Thyroid gland (tissue), 4 donors: ENCODE measurements at regions not wholly inside any gene's neighbourhood (a gene's known extent, or its start where the extent isn't known, plus 50 kb on each side); places are given as distances from the start of the nearest gene placed in this dataset.

Experiments
- DNase-seq, 2 donors: peaks; one replicate each; pipeline ENCODE4 v3.0.0-alpha.2; 2019
- H3K27ac ChIP-seq, 3 donors: fragments of 200-600 bp; sonication (generic); 1 replicate in 2 of 3; 2 replicates in 1 of 3; pipeline ENCODE4 v1.5.1; 2016 to 2019; ENCODE audit warnings: mild to moderate bottlenecking in 1 of 3, moderate library complexity in 1 of 3
- H3K27me3 ChIP-seq: fragments of 200-600 bp; sonication (generic); one replicate; pipeline ENCODE4 v1.5.1; 2019
- H3K36me3 ChIP-seq, 2 donors: fragments of 200-600 bp; sonication (generic); one replicate each; pipeline ENCODE4 v1.5.1; 2016 to 2019
- H3K4me1 ChIP-seq, 2 donors: fragments of 200-600 bp; sonication (generic); one replicate each; pipeline ENCODE4 v1.5.1; 2017 to 2019
- H3K4me3 ChIP-seq, 3 donors: fragments of 200-600 bp; sonication (generic); replicated peaks in 1 of 3; 1 replicate in 2 of 3; 2 replicates in 1 of 3; pipeline ENCODE4 v1.5.1; 2016; ENCODE audit warnings: mild to moderate bottlenecking in 1 of 3
- H3K9me3 ChIP-seq: fragments of 200-600 bp; sonication (generic); one replicate; pipeline ENCODE4 v1.5.1; 2017
- POLR2A ChIP-seq, 2 donors: fragments of 450-650 bp; IDR thresholded peaks; one replicate each; pipeline ENCODE4 v1.6.1; 2017; ENCODE audit warnings: antibody characterized with exemption in 2 of 2, mild to moderate bottlenecking in 2 of 2, moderate library complexity in 1 of 2
- WGBS, 2 donors: methylation state at CpG; one replicate each; pipeline ENCODE4 v1.1.5; 2017; 5-methylcytosine and 5-hydroxymethylcytosine counted together
- intact Hi-C: fragments of 100-400 bp; cut with DNase I; formaldehyde crosslinking; loops from one replicate; pipeline ENCODE4 v1.15.1; 2023
- TF ChIP-seq, protein P1 (sequence below), 6 experiments: fragments of 200-600 bp in 3 of 6; fragments of 450-650 bp in 3 of 6; sonication (generic) in 3 of 6; IDR thresholded peaks; one replicate each; pipeline ENCODE4 v1.5.1; 2016 to 2019; ENCODE audit warnings: antibody characterized with exemption in 6 of 6, mild to moderate bottlenecking in 2 of 6, inconsistent platforms in 1 of 6, moderate library complexity in 1 of 6

DNA sequence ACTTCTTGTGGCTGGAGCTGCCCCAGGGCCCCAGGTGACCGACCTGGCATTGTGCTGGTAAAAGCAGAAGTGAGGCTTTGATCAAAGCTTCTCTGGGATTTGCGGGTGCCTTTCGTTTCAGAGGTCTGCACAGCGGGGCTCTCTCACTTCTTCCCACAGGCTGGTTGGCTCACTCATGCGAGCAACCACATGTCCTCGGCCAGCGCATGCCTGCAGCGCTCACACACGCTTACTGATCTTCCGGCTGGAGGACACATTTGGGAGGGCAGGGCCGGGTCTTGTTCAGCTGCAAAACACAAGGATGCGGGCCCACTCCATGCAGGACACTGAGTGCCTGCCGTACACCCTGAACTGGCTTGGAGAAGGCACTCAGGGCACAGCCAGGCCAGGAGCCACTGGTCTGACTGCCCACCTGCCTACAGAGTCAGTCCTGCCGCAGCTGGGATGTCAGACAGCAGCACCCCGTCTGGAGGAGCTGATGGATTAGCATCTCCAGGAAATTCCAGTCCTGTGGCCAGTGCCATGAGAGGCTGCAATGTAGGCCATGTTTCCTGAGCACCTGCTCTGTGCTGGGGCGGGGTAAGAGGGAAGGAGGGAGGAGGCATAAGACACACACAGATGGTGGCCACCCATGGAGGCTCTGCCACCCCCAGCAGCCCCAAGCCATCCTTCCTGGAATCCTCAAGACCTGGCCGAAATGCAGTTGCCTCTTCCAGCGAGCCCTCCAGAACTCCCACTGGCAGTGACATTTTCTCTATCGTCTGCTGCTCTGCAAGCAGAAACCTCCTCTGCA is 1383.2 kb downstream of the BRD1 start:
- intact Hi-C loops: no loop called here
- H3K27ac ChIP-seq: no peak overlapping the region
- no peak overlapping the region for H3K4me3 ChIP-seq
- H3K36me3 ChIP-seq: no peaks in the 10 kb centered on the region
- peaks cover 0 to 2% of the 10 kb centered on the region in 2 donors for H3K4me1 ChIP-seq
- no peak for TF ChIP-seq POLR2A (IDR thresholded peaks at IDR 0.05)
- TF ChIP-seq, protein P1, sequence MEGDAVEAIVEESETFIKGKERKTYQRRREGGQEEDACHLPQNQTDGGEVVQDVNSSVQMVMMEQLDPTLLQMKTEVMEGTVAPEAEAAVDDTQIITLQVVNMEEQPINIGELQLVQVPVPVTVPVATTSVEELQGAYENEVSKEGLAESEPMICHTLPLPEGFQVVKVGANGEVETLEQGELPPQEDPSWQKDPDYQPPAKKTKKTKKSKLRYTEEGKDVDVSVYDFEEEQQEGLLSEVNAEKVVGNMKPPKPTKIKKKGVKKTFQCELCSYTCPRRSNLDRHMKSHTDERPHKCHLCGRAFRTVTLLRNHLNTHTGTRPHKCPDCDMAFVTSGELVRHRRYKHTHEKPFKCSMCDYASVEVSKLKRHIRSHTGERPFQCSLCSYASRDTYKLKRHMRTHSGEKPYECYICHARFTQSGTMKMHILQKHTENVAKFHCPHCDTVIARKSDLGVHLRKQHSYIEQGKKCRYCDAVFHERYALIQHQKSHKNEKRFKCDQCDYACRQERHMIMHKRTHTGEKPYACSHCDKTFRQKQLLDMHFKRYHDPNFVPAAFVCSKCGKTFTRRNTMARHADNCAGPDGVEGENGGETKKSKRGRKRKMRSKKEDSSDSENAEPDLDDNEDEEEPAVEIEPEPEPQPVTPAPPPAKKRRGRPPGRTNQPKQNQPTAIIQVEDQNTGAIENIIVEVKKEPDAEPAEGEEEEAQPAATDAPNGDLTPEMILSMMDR (IDR thresholded peaks at IDR 0.05): no peak
- no peaks in the 10 kb centered on the region for H3K27me3 ChIP-seq
- H3K9me3 ChIP-seq: no peaks in the 10 kb centered on the region
- WGBS, 2 donors: 58% methylated on average over 8 to 15 of the region's 19 CpGs
- no peak for DNase-seq

DNA sequence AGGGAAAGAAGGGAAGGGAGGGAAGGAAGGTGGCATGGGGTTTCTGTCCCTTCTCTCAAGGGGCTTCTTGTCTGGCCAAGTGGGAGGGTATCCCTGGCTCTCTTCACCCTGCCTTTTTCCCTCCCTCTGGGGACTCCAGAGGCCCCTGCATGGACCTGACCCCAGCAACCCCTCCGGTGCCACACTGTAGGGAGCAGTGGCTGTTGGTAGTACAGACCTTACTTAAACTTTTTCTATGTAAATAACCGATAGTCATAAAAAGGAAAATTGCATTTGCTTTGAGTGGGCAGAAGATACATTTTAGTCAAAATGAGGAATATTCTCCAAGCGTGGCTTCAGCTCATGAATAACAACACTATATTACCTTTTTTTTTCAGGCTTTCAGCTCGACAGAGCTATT is 1384.0 kb downstream of the BRD1 start:
- H3K9me3 ChIP-seq: no peaks in the 10 kb centered on the region
- intact Hi-C loops: no loop called here
- no peak for TF ChIP-seq POLR2A (IDR thresholded peaks at IDR 0.05)
- TF ChIP-seq, protein P1 (IDR thresholded peaks at IDR 0.05): no peak
- no peak overlapping the region for H3K4me3 ChIP-seq
- no peaks in the 10 kb centered on the region for H3K4me1 ChIP-seq
- no peak overlapping the region for H3K27ac ChIP-seq
- H3K27me3 ChIP-seq: no peaks in the 10 kb centered on the region
- H3K36me3 ChIP-seq: no peaks in the 10 kb centered on the region
- DNase-seq: no peak
- WGBS, 2 donors: 82 to 87% methylated on average over 4 of the region's 4 CpGs

DNA sequence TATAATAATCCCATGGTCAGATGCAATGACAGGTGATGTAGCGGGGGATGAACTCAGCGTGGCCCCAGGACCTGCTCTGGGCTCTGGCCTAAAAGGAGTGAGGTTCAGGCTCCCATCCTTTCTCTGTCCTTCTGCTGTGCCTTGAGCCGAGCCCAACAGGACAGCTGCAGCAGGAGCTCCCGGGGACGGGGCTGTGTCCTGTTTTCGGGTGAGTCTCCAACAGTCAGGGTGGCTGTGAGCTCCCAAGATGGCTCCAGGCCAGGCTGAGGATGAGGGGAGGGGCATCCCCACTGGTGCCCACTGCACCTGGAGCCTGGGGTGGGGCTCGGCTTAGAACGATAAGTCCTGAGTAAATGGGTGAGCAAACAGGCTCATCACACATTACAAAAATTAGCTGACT is 1385.0 kb downstream of the BRD1 start:
- Histone ChIP-seq H3K9me3 (no peaks in the 10 kb centered on the region), H3K4me3 (no peak overlapping the region), H3K4me1 (no peaks in the 10 kb centered on the region), H3K27ac (no peak overlapping the region), H3K36me3 (no peaks in the 10 kb centered on the region), H3K27me3 (no peaks in the 10 kb centered on the region)
- WGBS, 2 donors: 70 to 71% methylated on average over 8 of the region's 8 CpGs
- TF ChIP-seq POLR2A (IDR thresholded peaks at IDR 0.05): no peak
- TF ChIP-seq, protein P1 (IDR thresholded peaks at IDR 0.05): no peak
- DNase-seq: no peak
- intact Hi-C loops: no loop called here

DNA sequence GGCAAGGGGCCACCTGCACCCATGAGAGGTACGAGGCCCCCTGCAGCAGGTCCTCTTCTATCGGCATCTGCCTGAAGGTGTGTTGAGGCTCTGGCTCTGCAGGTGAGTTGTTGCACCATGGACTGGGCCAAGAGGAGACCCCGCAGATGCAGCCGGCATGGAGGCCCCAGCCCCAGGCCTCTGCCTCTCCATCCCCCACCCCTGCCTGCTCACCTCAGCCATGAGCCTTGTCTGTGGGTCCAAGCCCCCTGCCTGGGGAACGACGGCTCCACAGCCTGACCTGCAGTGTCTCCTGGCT is 1386.2 kb downstream of the BRD1 start:
- TF ChIP-seq, protein P1 (IDR thresholded peaks at IDR 0.05): no peak
- TF ChIP-seq POLR2A (IDR thresholded peaks at IDR 0.05): no peak
- Histone ChIP-seq H3K27ac (no peak overlapping the region), H3K27me3 (no peaks in the 10 kb centered on the region), H3K4me1 (no peaks in the 10 kb centered on the region), H3K4me3 (no peak overlapping the region), H3K36me3 (no peaks in the 10 kb centered on the region), H3K9me3 (no peaks in the 10 kb centered on the region)
- 80% methylated on average over 6 of the region's 6 CpGs; no CpG with 5 or more reads in 1 of the 2 donors for WGBS, 2 donors
- DNase-seq: no peak
- intact Hi-C loops: no loop called here

DNA sequence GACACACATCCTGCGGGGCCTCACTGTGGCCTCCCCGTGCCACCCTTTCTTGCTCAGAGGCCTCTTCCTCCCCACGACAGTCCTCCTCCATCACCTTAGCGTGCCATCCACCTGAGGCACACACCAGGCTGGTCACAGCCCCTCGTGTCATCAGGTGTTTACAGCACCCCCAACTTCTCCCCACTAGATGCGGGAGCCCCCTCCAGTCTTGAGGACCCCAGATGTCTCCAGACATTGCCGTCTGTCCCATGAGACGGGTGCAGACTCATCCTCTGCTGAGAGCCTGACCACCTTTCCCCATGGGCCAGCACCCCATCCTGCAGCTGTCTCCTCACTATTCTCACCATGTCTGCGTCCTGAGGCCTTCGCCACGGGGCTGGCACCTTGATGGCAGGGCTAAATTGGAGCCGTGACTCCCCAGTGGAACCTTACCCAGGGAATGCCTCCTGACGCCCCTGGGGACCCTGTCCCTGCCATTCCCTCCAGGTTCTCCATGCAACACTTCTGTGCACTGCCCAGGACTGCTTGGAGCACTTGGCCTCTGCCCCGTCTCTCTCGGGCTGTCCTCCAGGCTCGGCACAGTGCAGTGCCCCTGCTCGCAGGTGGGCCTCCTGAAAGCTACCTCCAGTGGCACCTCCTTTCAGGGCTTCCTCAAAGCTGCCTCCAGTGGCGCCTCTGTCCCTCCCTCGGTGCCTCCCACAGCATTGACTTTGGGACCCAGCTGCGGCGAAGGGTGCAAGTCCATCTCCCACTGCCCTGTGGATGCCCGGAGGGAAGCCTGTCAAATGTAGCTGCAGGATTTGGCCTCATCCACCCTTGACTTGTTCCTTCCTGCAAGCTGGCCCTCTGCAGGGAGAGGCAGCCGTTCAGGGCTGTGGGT is 1386.8 kb downstream of the BRD1 start:
- 83 to 87% methylated on average over 18 to 23 of the region's 23 CpGs for WGBS, 2 donors
- intact Hi-C loops: no loop called here
- Histone ChIP-seq H3K9me3 (no peaks in the 10 kb centered on the region), H3K27ac (no peak overlapping the region), H3K4me1 (no peaks in the 10 kb centered on the region), H3K27me3 (no peaks in the 10 kb centered on the region), H3K4me3 (no peak overlapping the region), H3K36me3 (no peaks in the 10 kb centered on the region)
- TF ChIP-seq, protein P1 (IDR thresholded peaks at IDR 0.05): no peak
- no peak for TF ChIP-seq POLR2A (IDR thresholded peaks at IDR 0.05)
- DNase-seq: no peak
